ENCODE measurements at regions not wholly inside any gene's neighbourhood (a gene's known extent, or its start where the extent isn't known, plus 50 kb on each side); places are given as distances from the start of the nearest gene placed in this dataset.

DNA sequence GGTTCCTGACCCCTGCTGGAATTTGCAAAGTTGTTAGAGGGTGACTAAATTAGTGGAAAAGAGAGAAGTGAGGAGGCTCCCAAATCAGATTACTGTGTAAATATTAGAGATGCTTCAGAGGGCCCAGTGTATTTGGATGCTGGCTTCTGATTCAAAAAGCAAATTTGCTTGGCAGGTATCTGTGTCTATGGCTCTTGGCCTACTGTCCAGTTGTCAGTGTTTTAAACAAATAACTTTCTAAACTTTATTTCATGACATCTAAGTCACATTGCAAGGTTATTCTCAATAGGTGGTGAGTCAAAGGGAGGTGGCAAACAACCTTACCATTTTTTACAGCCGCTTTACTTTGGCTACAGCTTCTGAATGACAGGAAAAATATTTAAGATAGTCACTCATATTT is 720.1 kb downstream of the KCNA4 start:
- H3K4me3 ChIP-seq (ENCODE audit: low read depth, low read length), result no peak overlapping the region
- peaks cover 44% of the 10 kb centered on the region for H3K4me1 ChIP-seq (ENCODE audit: control insufficient read depth, insufficient read depth, low read length, unreplicated experiment)
- H3K79me2 ChIP-seq (ENCODE audit: control insufficient read depth, insufficient read depth, low read length, unreplicated experiment), result no peaks in the 10 kb centered on the region
- no peaks in the 10 kb centered on the region for H3K36me3 ChIP-seq (ENCODE audit: insufficient read depth, low read length)
- H3K27me3 ChIP-seq (ENCODE audit: insufficient read depth, low read length), result no peaks in the 10 kb centered on the region
- H3K27ac ChIP-seq (ENCODE audit: low read depth, low read length), result no peak overlapping the region
- no peak overlapping the region for H2AFZ ChIP-seq (ENCODE audit: low read length, unreplicated experiment)

- Histone ChIP-seq H3K79me2 (ENCODE audit: control insufficient read depth, insufficient read depth, low read length, unreplicated experiment) (no peaks in the 10 kb centered on the region), H3K27ac (ENCODE audit: low read depth, low read length) (peak overlapping the region; percentile 72)
Observed at GRCh38 chr11:29293825-29294224, 723.0 kb downstream of the KCNA4 start.

DNA sequence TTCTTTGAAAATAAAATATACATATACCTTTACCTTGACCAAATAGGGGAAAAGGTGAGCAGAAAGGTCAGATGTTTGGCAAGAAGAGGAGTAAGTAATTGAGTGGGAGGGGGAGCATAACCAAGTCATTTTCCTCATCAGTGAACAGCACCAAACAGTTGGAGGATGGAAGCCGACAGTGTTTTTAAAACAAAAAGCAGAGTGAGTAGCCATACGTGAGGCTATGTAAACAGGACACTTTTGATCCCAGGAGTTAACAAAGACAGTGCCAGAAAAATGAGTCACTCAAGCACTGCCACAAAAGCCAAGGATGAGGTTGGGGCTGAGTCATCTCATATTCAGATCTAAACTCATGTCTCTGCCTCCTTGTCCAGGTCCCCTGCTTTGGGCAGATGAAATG is 734.7 kb downstream of the KCNA4 start:
- no peaks in the 10 kb centered on the region for H3K79me2 ChIP-seq (ENCODE audit: control insufficient read depth, insufficient read depth, low read length, unreplicated experiment)
- H3K4me3 ChIP-seq (ENCODE audit: low read depth, low read length), result peak overlapping the region; percentile 27; the same call in 1 of the 2 replicates
- H2AFZ ChIP-seq (ENCODE audit: low read length, unreplicated experiment), result peak overlapping the region; percentile 50
- peak overlapping the region; percentile 69 for H3K27ac ChIP-seq (ENCODE audit: low read depth, low read length)
- peaks cover 29% of the 10 kb centered on the region for H3K4me1 ChIP-seq (ENCODE audit: control insufficient read depth, insufficient read depth, low read length, unreplicated experiment)
- H3K27me3 ChIP-seq (ENCODE audit: insufficient read depth, low read length), result no peaks in the 10 kb centered on the region
- 0 out of 2 replicates have a peak, but pooled peaks cover 4% of the 10 kb centered on the region for H3K36me3 ChIP-seq (ENCODE audit: insufficient read depth, low read length)

More at GRCh38 chr11:29293825-29294224, 723.0 kb downstream of the KCNA4 start:
- no peaks in the 10 kb centered on the region for H3K36me3 ChIP-seq (ENCODE audit: insufficient read depth, low read length)
- peak overlapping the region; percentile 16 for H2AFZ ChIP-seq (ENCODE audit: low read length, unreplicated experiment)
- peak overlapping the region; percentile 45 for H3K4me3 ChIP-seq (ENCODE audit: low read depth, low read length)
- H3K27me3 ChIP-seq (ENCODE audit: insufficient read depth, low read length), result no peaks in the 10 kb centered on the region
- H3K4me1 ChIP-seq (ENCODE audit: control insufficient read depth, insufficient read depth, low read length, unreplicated experiment), result peaks cover 24% of the 10 kb centered on the region

DNA sequence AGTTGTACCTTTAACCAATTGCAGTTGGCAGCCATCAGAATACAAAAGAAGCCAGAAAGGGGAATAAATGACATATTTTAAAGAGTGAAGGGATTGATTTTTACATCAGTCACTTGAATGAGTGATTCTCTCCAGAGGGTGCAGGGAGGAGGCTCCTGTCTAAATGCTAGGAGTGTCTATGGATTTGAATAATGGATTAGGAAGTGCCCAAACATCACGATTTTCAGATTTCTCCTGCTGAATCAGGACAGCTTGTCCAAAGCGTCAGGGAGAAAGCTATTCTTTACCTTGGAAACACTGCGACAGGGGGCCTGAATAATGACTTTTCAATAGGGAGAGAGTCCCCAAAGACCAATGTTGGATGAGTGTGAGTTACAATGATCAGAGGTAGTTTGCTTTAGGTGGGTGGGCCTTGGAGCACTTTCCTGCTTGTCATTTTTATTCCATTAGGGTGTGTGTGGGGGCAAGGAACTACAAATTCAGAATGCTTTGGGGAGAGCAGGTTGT is 735.5 kb downstream of the KCNA4 start:
- Histone ChIP-seq H3K4me1 (ENCODE audit: control insufficient read depth, insufficient read depth, low read length, unreplicated experiment) (peaks cover 29% of the 10 kb centered on the region), H3K27ac (ENCODE audit: low read depth, low read length) (peak overlapping the region; percentile 69; the same call in 1 of the 2 replicates), H3K4me3 (ENCODE audit: low read depth, low read length) (no peak overlapping the region), H3K79me2 (ENCODE audit: control insufficient read depth, insufficient read depth, low read length, unreplicated experiment) (no peaks in the 10 kb centered on the region), H3K36me3 (ENCODE audit: insufficient read depth, low read length) (0 out of 2 replicates have a peak, but pooled peaks cover 4% of the 10 kb centered on the region), H2AFZ (ENCODE audit: low read length, unreplicated experiment) (peak overlapping the region; percentile 50), H3K27me3 (ENCODE audit: insufficient read depth, low read length) (no peaks in the 10 kb centered on the region)

GRCh38 chr11:29280452-29280851 is 736.4 kb downstream of the KCNA4 start:
- H2AFZ ChIP-seq (ENCODE audit: low read length, unreplicated experiment), result no peak overlapping the region
- no peak overlapping the region for H3K27ac ChIP-seq (ENCODE audit: low read depth, low read length)
- no peak overlapping the region; the same call in 1 of the 2 replicates for H3K4me3 ChIP-seq (ENCODE audit: low read depth, low read length)
- H3K79me2 ChIP-seq (ENCODE audit: control insufficient read depth, insufficient read depth, low read length, unreplicated experiment), result no peaks in the 10 kb centered on the region
- no peaks in the 10 kb centered on the region for H3K27me3 ChIP-seq (ENCODE audit: insufficient read depth, low read length)
- peaks cover 29% of the 10 kb centered on the region for H3K4me1 ChIP-seq (ENCODE audit: control insufficient read depth, insufficient read depth, low read length, unreplicated experiment)
- 0 out of 2 replicates have a peak, but pooled peaks cover 4% of the 10 kb centered on the region for H3K36me3 ChIP-seq (ENCODE audit: insufficient read depth, low read length)

GRCh38 chr11:29279716-29280115 is 737.1 kb downstream of the KCNA4 start:
- H3K27ac ChIP-seq (ENCODE audit: low read depth, low read length), result no peak overlapping the region
- H3K4me3 ChIP-seq (ENCODE audit: low read depth, low read length), result no peak overlapping the region
- H3K27me3 ChIP-seq (ENCODE audit: insufficient read depth, low read length), result no peaks in the 10 kb centered on the region
- H2AFZ ChIP-seq (ENCODE audit: low read length, unreplicated experiment), result no peak overlapping the region
- H3K4me1 ChIP-seq (ENCODE audit: control insufficient read depth, insufficient read depth, low read length, unreplicated experiment), result peaks cover 29% of the 10 kb centered on the region
- H3K79me2 ChIP-seq (ENCODE audit: control insufficient read depth, insufficient read depth, low read length, unreplicated experiment), result no peaks in the 10 kb centered on the region
- H3K36me3 ChIP-seq (ENCODE audit: insufficient read depth, low read length), result 0 out of 2 replicates have a peak, but pooled peaks cover 4% of the 10 kb centered on the region

- Histone ChIP-seq H3K36me3 (ENCODE audit: insufficient read depth, low read length) (no peaks in the 10 kb centered on the region), H3K4me1 (ENCODE audit: control insufficient read depth, insufficient read depth, low read length, unreplicated experiment) (peaks cover 9% of the 10 kb centered on the region), H3K4me3 (ENCODE audit: low read depth, low read length) (no peak overlapping the region), H3K27me3 (ENCODE audit: insufficient read depth, low read length) (no peaks in the 10 kb centered on the region), H3K79me2 (ENCODE audit: control insufficient read depth, insufficient read depth, low read length, unreplicated experiment) (no peaks in the 10 kb centered on the region), H2AFZ (ENCODE audit: low read length, unreplicated experiment) (peak overlapping the region; percentile 86), H3K27ac (ENCODE audit: low read depth, low read length) (no peak overlapping the region)
Observed at GRCh38 chr11:29272019-29272654, 744.7 kb downstream of the KCNA4 start.

DNA sequence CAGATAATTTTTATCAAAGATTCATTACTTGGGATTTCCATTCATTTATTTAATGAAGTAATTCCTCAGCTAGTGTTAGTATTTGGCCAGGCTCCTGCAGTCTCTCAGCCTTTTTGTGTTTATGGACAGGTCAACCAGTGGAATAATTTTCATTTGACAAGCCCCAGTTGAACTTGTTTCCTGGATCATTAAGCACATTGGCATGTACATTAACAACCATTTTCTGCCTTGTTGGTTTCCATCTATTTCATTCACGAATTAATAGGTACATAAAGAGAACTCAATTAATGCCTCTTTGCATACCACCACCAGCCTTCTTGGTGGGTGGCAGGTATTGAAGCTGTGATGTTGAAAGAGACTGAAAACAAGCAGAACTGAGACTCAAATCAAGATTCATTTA is 745.2 kb downstream of the KCNA4 start:
- Histone ChIP-seq H3K27ac (ENCODE audit: low read depth, low read length) (no peak overlapping the region), H3K4me1 (ENCODE audit: control insufficient read depth, insufficient read depth, low read length, unreplicated experiment) (peaks cover 9% of the 10 kb centered on the region), H3K4me3 (ENCODE audit: low read depth, low read length) (no peak overlapping the region), H2AFZ (ENCODE audit: low read length, unreplicated experiment) (peak overlapping the region; percentile 86), H3K27me3 (ENCODE audit: insufficient read depth, low read length) (no peaks in the 10 kb centered on the region), H3K79me2 (ENCODE audit: control insufficient read depth, insufficient read depth, low read length, unreplicated experiment) (no peaks in the 10 kb centered on the region), H3K36me3 (ENCODE audit: insufficient read depth, low read length) (no peaks in the 10 kb centered on the region)

- Histone ChIP-seq H3K4me1 (ENCODE audit: control insufficient read depth, insufficient read depth, low read length, unreplicated experiment) (peaks cover 14% of the 10 kb centered on the region), H2AFZ (ENCODE audit: low read length, unreplicated experiment) (no peak overlapping the region), H3K27ac (ENCODE audit: low read depth, low read length) (no peak overlapping the region), H3K4me3 (ENCODE audit: low read depth, low read length) (no peak overlapping the region), H3K36me3 (ENCODE audit: insufficient read depth, low read length) (no peaks in the 10 kb centered on the region), H3K79me2 (ENCODE audit: control insufficient read depth, insufficient read depth, low read length, unreplicated experiment) (no peaks in the 10 kb centered on the region), H3K27me3 (ENCODE audit: insufficient read depth, low read length) (no peaks in the 10 kb centered on the region)
Observed at GRCh38 chr11:29268733-29269132, 748.1 kb downstream of the KCNA4 start.

- H3K27me3 ChIP-seq (ENCODE audit: insufficient read depth, low read length), result no peaks in the 10 kb centered on the region
- no peak overlapping the region for H3K27ac ChIP-seq (ENCODE audit: low read depth, low read length)
- no peak overlapping the region for H3K4me3 ChIP-seq (ENCODE audit: low read depth, low read length)
- no peaks in the 10 kb centered on the region for H3K79me2 ChIP-seq (ENCODE audit: control insufficient read depth, insufficient read depth, low read length, unreplicated experiment)
- H3K4me1 ChIP-seq (ENCODE audit: control insufficient read depth, insufficient read depth, low read length, unreplicated experiment), result peaks cover 12% of the 10 kb centered on the region
- H2AFZ ChIP-seq (ENCODE audit: low read length, unreplicated experiment), result no peak overlapping the region
- no peaks in the 10 kb centered on the region for H3K36me3 ChIP-seq (ENCODE audit: insufficient read depth, low read length)
Observed at GRCh38 chr11:29265792-29266191, 751.0 kb downstream of the KCNA4 start.

GRCh38 chr11:29265381-29265780 is 751.4 kb downstream of the KCNA4 start:
- H2AFZ ChIP-seq (ENCODE audit: low read length, unreplicated experiment), result no peak overlapping the region
- H3K27ac ChIP-seq (ENCODE audit: low read depth, low read length), result no peak overlapping the region
- H3K79me2 ChIP-seq (ENCODE audit: control insufficient read depth, insufficient read depth, low read length, unreplicated experiment), result no peaks in the 10 kb centered on the region
- peaks cover 15% of the 10 kb centered on the region for H3K4me1 ChIP-seq (ENCODE audit: control insufficient read depth, insufficient read depth, low read length, unreplicated experiment)
- H3K4me3 ChIP-seq (ENCODE audit: low read depth, low read length), result no peak overlapping the region
- no peaks in the 10 kb centered on the region for H3K36me3 ChIP-seq (ENCODE audit: insufficient read depth, low read length)
- no peaks in the 10 kb centered on the region for H3K27me3 ChIP-seq (ENCODE audit: insufficient read depth, low read length)
